ENCODE measurements at regions not wholly inside any gene's neighbourhood (a gene's known extent, or its start where the extent isn't known, plus 50 kb on each side); places are given as distances from the start of the nearest gene placed in this dataset.

DNA sequence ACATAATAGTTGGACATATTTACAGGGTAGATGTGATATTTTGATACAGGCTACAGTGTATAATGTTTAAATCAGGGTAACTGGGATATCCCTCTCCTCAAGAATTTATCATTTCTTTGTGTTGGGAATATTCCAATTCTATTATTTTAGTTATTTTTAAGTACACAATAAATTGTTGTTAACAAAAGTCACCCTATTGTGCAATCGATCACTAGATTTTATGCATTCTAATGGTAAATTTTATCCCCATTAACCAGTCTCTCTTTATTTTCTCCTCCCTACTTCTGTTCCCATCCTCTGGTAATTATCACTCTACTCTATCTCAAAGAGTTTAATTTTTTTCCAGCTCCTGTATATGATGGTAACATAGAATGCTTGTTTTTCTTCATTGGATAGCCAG is 1631.9 kb upstream of the PABPC4L start:
- TF ChIP-seq POLR2A (IDR thresholded peaks at IDR 0.05) = no peak
- TF ChIP-seq, protein P1, sequence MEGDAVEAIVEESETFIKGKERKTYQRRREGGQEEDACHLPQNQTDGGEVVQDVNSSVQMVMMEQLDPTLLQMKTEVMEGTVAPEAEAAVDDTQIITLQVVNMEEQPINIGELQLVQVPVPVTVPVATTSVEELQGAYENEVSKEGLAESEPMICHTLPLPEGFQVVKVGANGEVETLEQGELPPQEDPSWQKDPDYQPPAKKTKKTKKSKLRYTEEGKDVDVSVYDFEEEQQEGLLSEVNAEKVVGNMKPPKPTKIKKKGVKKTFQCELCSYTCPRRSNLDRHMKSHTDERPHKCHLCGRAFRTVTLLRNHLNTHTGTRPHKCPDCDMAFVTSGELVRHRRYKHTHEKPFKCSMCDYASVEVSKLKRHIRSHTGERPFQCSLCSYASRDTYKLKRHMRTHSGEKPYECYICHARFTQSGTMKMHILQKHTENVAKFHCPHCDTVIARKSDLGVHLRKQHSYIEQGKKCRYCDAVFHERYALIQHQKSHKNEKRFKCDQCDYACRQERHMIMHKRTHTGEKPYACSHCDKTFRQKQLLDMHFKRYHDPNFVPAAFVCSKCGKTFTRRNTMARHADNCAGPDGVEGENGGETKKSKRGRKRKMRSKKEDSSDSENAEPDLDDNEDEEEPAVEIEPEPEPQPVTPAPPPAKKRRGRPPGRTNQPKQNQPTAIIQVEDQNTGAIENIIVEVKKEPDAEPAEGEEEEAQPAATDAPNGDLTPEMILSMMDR (IDR thresholded peaks at IDR 0.05 in 4 of 5, conservative IDR thresholded peaks at IDR 0.05 in 1 of 5) = no peak
